MG63 (cell line): ENCODE measurements at regions not wholly inside any gene's neighbourhood (a gene's known extent, or its start where the extent isn't known, plus 50 kb on each side); places are given as distances from the start of the nearest gene placed in this dataset.

Source experiments
- DNase-seq: peaks from one replicate; pipeline ENCODE4 v3.0.0-alpha.2; 2020
- H3K27me3 ChIP-seq: fragments of 250-450 bp; sonication (Bioruptor Pico); 2 replicates; pipeline ENCODE4 v1.5.1; 2020; ENCODE audit warnings: mild to moderate bottlenecking, moderate library complexity
- H3K36me3 ChIP-seq: fragments of 250-450 bp; sonication (Bioruptor Pico); 2 replicates; pipeline ENCODE4 v1.5.1; 2020; ENCODE audit warnings: mild to moderate bottlenecking, moderate library complexity
- H3K4me3 ChIP-seq: fragments of 250-450 bp; sonication (Bioruptor Pico); 2 replicates; pipeline ENCODE4 v1.5.1; 2020; ENCODE audit warnings: mild to moderate bottlenecking, moderate library complexity
- H3K9me3 ChIP-seq: fragments of 250-450 bp; sonication (Bioruptor Pico); 2 replicates; pipeline ENCODE4 v1.5.1; 2020; ENCODE audit warnings: mild to moderate bottlenecking, moderate library complexity

DNA sequence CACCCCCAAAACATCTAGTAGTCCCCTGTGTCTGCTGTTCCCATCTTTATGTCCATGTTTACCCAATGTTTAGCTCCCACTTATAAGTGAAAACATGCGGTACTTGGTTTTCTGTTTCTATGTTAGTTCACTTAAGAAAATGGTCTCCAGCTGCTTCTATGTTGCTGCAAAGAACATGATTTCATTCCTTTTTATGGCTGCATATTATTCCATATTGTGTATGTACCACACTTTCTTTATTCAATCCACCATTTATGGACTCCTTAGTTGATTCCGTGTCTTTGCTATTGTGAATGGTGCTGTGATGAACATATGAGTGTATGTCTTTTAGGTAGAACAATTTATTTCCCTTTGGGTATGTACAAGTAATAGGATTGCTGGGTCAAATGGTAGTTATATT lies 51.2 kb downstream of the GRK7 start:
- Histone ChIP-seq H3K9me3 (no peaks in the 10 kb centered on the region; the same call in 1 of the 2 replicates), H3K27me3 (no peaks in the 10 kb centered on the region), H3K4me3 (no peak overlapping the region), H3K36me3 (no peaks in the 10 kb centered on the region)
- no peak for DNase-seq

- H3K9me3 ChIP-seq = no peaks in the 10 kb centered on the region; the same call in 1 of the 2 replicates
- DNase-seq = no peak
- no peaks in the 10 kb centered on the region for H3K27me3 ChIP-seq
These were observed 52.5 kb downstream of the GRK7 start for GRCh38 chr3:141815667-141816066.

DNA sequence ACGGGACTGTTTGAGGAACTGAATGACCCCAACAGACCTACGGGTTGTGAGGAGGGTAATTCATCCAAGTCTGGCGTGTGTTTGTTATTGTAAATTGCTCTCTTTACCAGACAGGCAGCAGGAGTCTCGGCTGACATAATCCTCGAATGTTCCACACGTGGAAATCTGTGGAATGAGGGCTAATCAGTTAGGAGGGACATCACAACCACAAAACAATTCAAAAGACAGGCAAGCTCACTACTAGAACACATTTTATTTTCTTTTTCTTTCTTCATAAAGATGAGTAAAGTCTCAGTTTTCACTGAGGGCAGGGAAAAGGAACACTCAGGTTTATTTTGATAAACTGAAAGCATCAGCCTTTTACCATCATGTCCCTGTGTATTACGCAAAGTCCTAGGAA lies 53.8 kb downstream of the GRK7 start:
- no peak for DNase-seq

More at GRCh38 chr3:141815667-141816066, 52.5 kb downstream of the GRK7 start:
- Histone ChIP-seq H3K4me3 (no peak overlapping the region), H3K36me3 (no peaks in the 10 kb centered on the region)

GRCh38 chr3:141825216-141826011 lies 51.0 kb upstream of the ATP1B3 start:
- DNase-seq = peak; percentile 39

More for the DNA sequence above, 53.8 kb downstream of the GRK7 start:
- H3K27me3 ChIP-seq = no peaks in the 10 kb centered on the region
- no peaks in the 10 kb centered on the region; the same call in 1 of the 2 replicates for H3K9me3 ChIP-seq
- H3K36me3 ChIP-seq = no peaks in the 10 kb centered on the region
- H3K4me3 ChIP-seq = no peak overlapping the region

More at GRCh38 chr3:141825216-141826011, 51.0 kb upstream of the ATP1B3 start:
- Histone ChIP-seq H3K4me3 (no peak overlapping the region), H3K36me3 (no peaks in the 10 kb centered on the region), H3K27me3 (no peaks in the 10 kb centered on the region), H3K9me3 (no peaks in the 10 kb centered on the region)
